Upper lobe of left lung (tissue), 6 donors: ENCODE measurements at regions not wholly inside any gene's neighbourhood (a gene's known extent, or its start where the extent isn't known, plus 50 kb on each side); places are given as distances from the start of the nearest gene placed in this dataset.

ENCODE experiments used
- ATAC-seq, 2 donors: fragments of 200-7000 bp; cut with Tn5 transposase; one replicate each; pipeline ENCODE4 v1.9.1; 2022; ENCODE audit warnings: mild to moderate bottlenecking in 2 of 2, moderate library complexity in 2 of 2; ENCODE audit not compliant: low FRiP score in 2 of 2
- DNase-seq, 2 donors: peaks; one replicate each; pipeline ENCODE4 v3.0.0-alpha.2; 2019 to 2020
- H3K27ac ChIP-seq, 4 donors: fragments of 200-600 bp; sonication (generic); one replicate each; pipeline ENCODE4 v1.5.1; 2016 to 2019
- H3K27me3 ChIP-seq, 4 donors: fragments of 200-600 bp; sonication (generic); one replicate each; pipeline ENCODE4 v1.5.1; 2017 to 2019
- H3K36me3 ChIP-seq, 4 donors: fragments of 200-600 bp; sonication (generic); one replicate each; pipeline ENCODE4 v1.5.1; 2016 to 2019
- H3K4me1 ChIP-seq, 4 donors: fragments of 200-600 bp; sonication (generic); one replicate each; pipeline ENCODE4 v1.5.1; 2018 to 2019
- H3K4me3 ChIP-seq, 4 donors: fragments of 200-600 bp; sonication (generic); one replicate each; pipeline ENCODE4 v1.5.1; 2017 to 2019; ENCODE audit warnings: mild to moderate bottlenecking in 2 of 4, moderate library complexity in 1 of 4
- H3K9me3 ChIP-seq, 4 donors: fragments of 200-600 bp; sonication (generic); one replicate each; pipeline ENCODE4 v1.5.1; 2018 to 2019
- CTCF ChIP-seq, 6 experiments: fragments of 450-650 bp in 4 of 6; fragments of 200-600 bp in 2 of 6; sonication (generic) in 2 of 6; IDR thresholded peaks; one replicate each; pipeline ENCODE4 v1.5.1; 2016 to 2019; ENCODE audit warnings: antibody characterized with exemption in 6 of 6
- EP300 ChIP-seq, 4 donors: sonication (generic); formaldehyde crosslinking; IDR thresholded peaks; one replicate each; pipeline ENCODE4 v1.5.1; 2017; ENCODE audit warnings: antibody characterized with exemption in 4 of 4, control low read depth in 2 of 4
- POLR2A ChIP-seq, 4 donors: fragments of 450-650 bp; IDR thresholded peaks; one replicate each; pipeline ENCODE4 v1.5.1; 2016 to 2017; ENCODE audit warnings: antibody characterized with exemption in 4 of 4, mild to moderate bottlenecking in 2 of 4
- POLR2AphosphoS5 ChIP-seq, 2 donors: sonication (generic); formaldehyde crosslinking; IDR thresholded peaks; one replicate each; pipeline ENCODE4 v1.5.1; 2017; ENCODE audit warnings: antibody characterized with exemption in 2 of 2
- WGBS, 2 donors: methylation state at CpG; one replicate each; pipeline ENCODE4 v1.1.5; 2017 to 2018; 5-methylcytosine and 5-hydroxymethylcytosine counted together
- donor health status: DM: no; HTN: no; CAD: no; lungs with moderate emphysema.
- donor health status: DM: no; HTN: yes; CAD: no; lungs with severe emphysema.

- no peak overlapping the region for H3K27ac ChIP-seq
- no peak for ATAC-seq
- TF ChIP-seq POLR2A (IDR thresholded peaks at IDR 0.05), result no peak
- no peak for TF ChIP-seq CTCF (IDR thresholded peaks at IDR 0.05)
- no peak for TF ChIP-seq EP300 (IDR thresholded peaks at IDR 0.05)
- no peak for TF ChIP-seq POLR2AphosphoS5 (IDR thresholded peaks at IDR 0.05)
- DNase-seq, result no peak
- no peaks in the 10 kb centered on the region for H3K36me3 ChIP-seq
- H3K27me3 ChIP-seq, result no peaks in the 10 kb centered on the region
- H3K4me3 ChIP-seq, result no peak overlapping the region
- no peaks in the 10 kb centered on the region for H3K4me1 ChIP-seq
- 90 to 91% methylated on average over 3 of the region's 3 CpGs for WGBS, 2 donors
- no peaks in the 10 kb centered on the region for H3K9me3 ChIP-seq
Observed at GRCh38 chr14:61643555-61643954, 51.8 kb upstream of the HIF1A start.

- no peak overlapping the region for H3K27ac ChIP-seq
- no peaks in the 10 kb centered on the region for H3K9me3 ChIP-seq
- no peaks in the 10 kb centered on the region for H3K27me3 ChIP-seq
- no peaks in the 10 kb centered on the region for H3K4me1 ChIP-seq
- no peaks in the 10 kb centered on the region for H3K36me3 ChIP-seq
- no peak for DNase-seq
- no peak for ATAC-seq
- no peak for TF ChIP-seq POLR2A (IDR thresholded peaks at IDR 0.05)
- TF ChIP-seq CTCF (IDR thresholded peaks at IDR 0.05), result no peak
- TF ChIP-seq EP300 (IDR thresholded peaks at IDR 0.05), result no peak
- TF ChIP-seq POLR2AphosphoS5 (IDR thresholded peaks at IDR 0.05), result no peak
- no peak overlapping the region for H3K4me3 ChIP-seq
Observed at GRCh38 chr14:61644175-61644574, 51.1 kb upstream of the HIF1A start.

GRCh38 chr14:61644834-61645233 lies 50.5 kb upstream of the HIF1A start:
- DNase-seq (no peak), ATAC-seq (no peak)
- H3K9me3 ChIP-seq, result no peaks in the 10 kb centered on the region
- no peaks in the 10 kb centered on the region for H3K27me3 ChIP-seq
- 38 to 67% methylated on average over 2 of the region's 2 CpGs for WGBS, 2 donors
- H3K36me3 ChIP-seq, result no peaks in the 10 kb centered on the region
- H3K4me1 ChIP-seq, result no peaks in the 10 kb centered on the region
- no peak overlapping the region for H3K27ac ChIP-seq
- TF ChIP-seq POLR2AphosphoS5 (IDR thresholded peaks at IDR 0.05) (no peak), EP300 (IDR thresholded peaks at IDR 0.05) (no peak), CTCF (IDR thresholded peaks at IDR 0.05) (no peak), POLR2A (IDR thresholded peaks at IDR 0.05) (no peak)
- no peak overlapping the region for H3K4me3 ChIP-seq

DNA sequence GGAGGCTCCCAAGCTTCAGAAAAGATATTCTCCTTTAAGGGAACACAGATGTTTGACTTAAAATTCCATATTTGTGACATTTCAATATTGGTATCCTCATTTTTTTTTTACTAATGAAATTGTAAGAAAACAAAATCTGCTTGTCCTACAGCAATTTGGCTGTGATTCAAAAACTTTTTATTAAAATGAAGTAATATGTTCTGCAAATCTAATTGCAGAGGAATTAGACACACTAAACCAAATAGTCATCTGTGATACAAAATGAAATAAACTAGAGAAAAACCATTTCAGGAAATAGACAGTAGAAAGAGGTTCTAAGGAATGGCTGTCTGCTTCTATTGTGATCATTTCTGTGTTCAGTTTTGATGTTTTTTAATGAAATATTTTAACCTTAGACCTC lies 50.1 kb upstream of the HIF1A start:
- ATAC-seq (no peak), DNase-seq (no peak)
- TF ChIP-seq EP300 (IDR thresholded peaks at IDR 0.05) (no peak), POLR2AphosphoS5 (IDR thresholded peaks at IDR 0.05) (no peak), POLR2A (IDR thresholded peaks at IDR 0.05) (no peak), CTCF (IDR thresholded peaks at IDR 0.05) (no peak)
- no peaks in the 10 kb centered on the region for H3K9me3 ChIP-seq
- H3K27me3 ChIP-seq, result no peaks in the 10 kb centered on the region
- H3K4me3 ChIP-seq, result no peak overlapping the region
- no peak overlapping the region for H3K27ac ChIP-seq
- H3K36me3 ChIP-seq, result no peaks in the 10 kb centered on the region
- H3K4me1 ChIP-seq, result no peaks in the 10 kb centered on the region
